DOHH2 (cell line): ENCODE measurements at regions not wholly inside any gene's neighbourhood (a gene's known extent, or its start where the extent isn't known, plus 50 kb on each side); places are given as distances from the start of the nearest gene placed in this dataset.

ENCODE experiments used
- H3F3A ChIP-seq: fragments of 200-600 bp; sonication (generic), shearing (Covaris generic); 2 replicates; pipeline ENCODE4 v1.6.0; 2016; ENCODE audit warnings: antibody characterized with exemption, mild to moderate bottlenecking; ENCODE audit not compliant: control insufficient read depth, insufficient read depth
- H3K27ac ChIP-seq: fragments of 200-600 bp; sonication (generic); 2 replicates; pipeline ENCODE4 v1.5.1; 2014; ENCODE audit warnings: low read depth, mild to moderate bottlenecking, low read length, moderate library complexity
- H3K27me3 ChIP-seq: fragments of 200-600 bp; sonication (generic); 2 replicates; pipeline ENCODE4 v1.6.1; 2014; ENCODE audit warnings: mild to moderate bottlenecking, low read length, mixed read lengths; ENCODE audit not compliant: control insufficient read depth
- H3K36me3 ChIP-seq: fragments of 200-600 bp; sonication (generic); 2 replicates; pipeline ENCODE4 v1.6.1; 2014; ENCODE audit warnings: mild to moderate bottlenecking, low read length, moderate library complexity, mixed read lengths; ENCODE audit not compliant: control insufficient read depth
- H3K4me1 ChIP-seq: fragments of 200-600 bp; sonication (generic); 2 replicates; pipeline ENCODE4 v1.6.1; 2014; ENCODE audit warnings: mild to moderate bottlenecking, low read length, mixed read lengths; ENCODE audit not compliant: control insufficient read depth
- H3K4me2 ChIP-seq: fragments of 200-600 bp; sonication (generic); 2 replicates; pipeline ENCODE4 v1.6.0; 2014; ENCODE audit warnings: mild to moderate bottlenecking, low read length, moderate library complexity
- H3K4me3 ChIP-seq: fragments of 200-600 bp; sonication (generic); 2 replicates; pipeline ENCODE4 v1.5.1; 2014; ENCODE audit warnings: mild to moderate bottlenecking, low read length, mixed read lengths
- H3K79me2 ChIP-seq: fragments of 200-600 bp; sonication (generic); 2 replicates; pipeline ENCODE4 v1.6.1; 2014; ENCODE audit warnings: mild to moderate bottlenecking, low read length, mixed read lengths; ENCODE audit not compliant: control insufficient read depth
- H3K9me2 ChIP-seq: fragments of 200-600 bp; sonication (generic); replicated peaks from 2 replicates; pipeline ENCODE4 v1.6.1; 2014; ENCODE audit warnings: mild to moderate bottlenecking, low read length, mixed read lengths; ENCODE audit not compliant: control insufficient read depth
- H3K9me3 ChIP-seq: fragments of 200-600 bp; sonication (generic); 2 replicates; pipeline ENCODE4 v1.6.1; 2014; ENCODE audit warnings: antibody characterized with exemption, low read length, mixed read lengths; ENCODE audit not compliant: control insufficient read depth, insufficient read depth
- H4K20me1 ChIP-seq: fragments of 200-600 bp; sonication (generic); 2 replicates; pipeline ENCODE4 v1.6.0; 2014; ENCODE audit warnings: low read depth, mild to moderate bottlenecking, antibody characterized with exemption, low read length, moderate library complexity; ENCODE audit not compliant: control insufficient read depth, insufficient read depth
- CTCF ChIP-seq: fragments of 200-600 bp; sonication (generic); IDR thresholded peaks from one replicate; pipeline ENCODE4 v1.5.1; 2014; ENCODE audit warnings: antibody characterized with exemption, mild to moderate bottlenecking, low read depth, low read length; ENCODE audit not compliant: poor library complexity, severe bottlenecking
- EZH2phosphoT487 ChIP-seq: fragments of 200-600 bp; sonication (generic); IDR thresholded peaks from 2 replicates; pipeline ENCODE4 v1.6.1; 2017; ENCODE audit warnings: borderline replicate concordance, mild to moderate bottlenecking, antibody characterized with exemption, low read length, moderate library complexity, mixed read lengths

- no peaks in the 10 kb centered on the region for H3K9me3 ChIP-seq
- no peak overlapping the region for H3K27ac ChIP-seq
- peaks cover 99% of the 10 kb centered on the region for H3K79me2 ChIP-seq
- peaks cover 74% of the 10 kb centered on the region for H3K4me1 ChIP-seq
- no peak for TF ChIP-seq EZH2phosphoT487
- TF ChIP-seq CTCF = no peak
- H4K20me1 ChIP-seq = peaks cover 11% of the 10 kb centered on the region
- peaks cover 65% of the 10 kb centered on the region for H3K36me3 ChIP-seq
- no peaks in the 10 kb centered on the region; the same call in 1 of the 2 replicates for H3F3A ChIP-seq
- no peaks in the 10 kb centered on the region for H3K9me2 ChIP-seq
- no peak overlapping the region for H3K4me3 ChIP-seq
- no peaks in the 10 kb centered on the region for H3K27me3 ChIP-seq
- no peak overlapping the region for H3K4me2 ChIP-seq
These were observed 92.6 kb downstream of the C9orf152 start for GRCh38 chr9:110115341-110115820.

GRCh38 chr9:110115826-110116542 lies 92.0 kb downstream of the C9orf152 start:
- Histone ChIP-seq H3K4me2 (no peak overlapping the region), H4K20me1 (peaks cover 11% of the 10 kb centered on the region), H3K36me3 (peaks cover 65% of the 10 kb centered on the region), H3K4me3 (no peak overlapping the region), H3F3A (no peaks in the 10 kb centered on the region; the same call in 1 of the 2 replicates), H3K79me2 (peaks cover 99% of the 10 kb centered on the region), H3K27ac (no peak overlapping the region), H3K27me3 (no peaks in the 10 kb centered on the region), H3K9me2 (no peaks in the 10 kb centered on the region), H3K4me1 (peaks cover 72% of the 10 kb centered on the region), H3K9me3 (no peaks in the 10 kb centered on the region)
- TF ChIP-seq EZH2phosphoT487 (no peak), CTCF (no peak)

- Histone ChIP-seq H3K27ac (no peak overlapping the region), H3K79me2 (peaks cover 99% of the 10 kb centered on the region), H3K9me3 (no peaks in the 10 kb centered on the region), H3K36me3 (peaks cover 63% of the 10 kb centered on the region), H3F3A (no peaks in the 10 kb centered on the region; the same call in 1 of the 2 replicates), H3K27me3 (no peaks in the 10 kb centered on the region), H3K9me2 (no peaks in the 10 kb centered on the region), H4K20me1 (peaks cover 11% of the 10 kb centered on the region), H3K4me3 (no peak overlapping the region), H3K4me2 (no peak overlapping the region), H3K4me1 (peaks cover 72% of the 10 kb centered on the region)
- no peak for TF ChIP-seq EZH2phosphoT487
These were observed 91.4 kb downstream of the C9orf152 start for GRCh38 chr9:110116543-110116885.

GRCh38 chr9:110121170-110121569 lies 86.8 kb downstream of the C9orf152 start:
- H3K9me3 ChIP-seq = no peaks in the 10 kb centered on the region
- H3K79me2 ChIP-seq = peaks cover 99% of the 10 kb centered on the region
- peaks cover 17% of the 10 kb centered on the region for H3F3A ChIP-seq
- no peak overlapping the region for H3K4me2 ChIP-seq
- H3K27ac ChIP-seq = peak overlapping the region; percentile 95; the same call in 1 of the 2 replicates
- peaks cover 88% of the 10 kb centered on the region for H3K4me1 ChIP-seq
- no peak for TF ChIP-seq CTCF
- TF ChIP-seq EZH2phosphoT487 = no peak
- H3K9me2 ChIP-seq = no peaks in the 10 kb centered on the region
- no peaks in the 10 kb centered on the region for H4K20me1 ChIP-seq
- H3K27me3 ChIP-seq = no peaks in the 10 kb centered on the region
- H3K36me3 ChIP-seq = peaks cover 36% of the 10 kb centered on the region
- H3K4me3 ChIP-seq = no peak overlapping the region
